ENCODE measurements at regions not wholly inside any gene's neighbourhood (a gene's known extent, or its start where the extent isn't known, plus 50 kb on each side); places are given as distances from the start of the nearest gene placed in this dataset.

DNA sequence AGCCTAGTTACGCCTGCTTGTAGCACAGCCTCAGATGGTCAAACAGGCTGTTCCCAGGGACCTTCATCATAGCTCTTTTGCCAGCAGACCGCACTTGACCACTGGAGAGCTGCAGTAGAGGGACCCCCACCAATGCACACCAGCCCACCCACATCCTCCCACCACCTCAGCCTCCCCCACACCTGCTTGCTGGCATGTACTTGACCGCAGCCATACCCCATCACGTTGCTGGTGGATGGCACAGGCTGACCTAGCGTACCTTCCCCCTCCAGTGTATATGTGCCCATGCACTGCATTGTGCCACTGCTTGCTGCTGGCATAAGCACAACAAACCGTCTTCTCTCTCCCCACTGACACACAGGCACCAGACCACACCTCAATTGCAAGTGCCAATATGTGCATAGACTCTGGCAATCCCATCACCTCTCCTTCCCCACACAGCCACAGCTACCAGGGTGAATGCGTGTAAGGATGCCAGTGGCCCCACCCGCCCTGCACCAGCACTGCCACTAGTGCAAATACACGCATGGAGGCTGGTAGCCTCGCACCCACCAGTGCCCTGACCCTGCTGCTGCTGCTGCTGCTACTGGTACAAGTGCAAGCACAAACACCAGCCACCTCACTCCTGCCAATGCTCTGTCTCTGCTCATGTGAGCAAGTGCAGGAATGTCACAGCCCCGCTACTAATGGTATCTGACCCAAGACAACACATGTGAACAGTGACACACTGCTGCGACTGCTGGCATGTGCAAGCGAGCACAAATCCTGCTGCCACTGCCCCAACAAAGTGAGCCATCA is 1377.6 kb downstream of the CDH11 start:
- no peak for DNase-seq

DNA sequence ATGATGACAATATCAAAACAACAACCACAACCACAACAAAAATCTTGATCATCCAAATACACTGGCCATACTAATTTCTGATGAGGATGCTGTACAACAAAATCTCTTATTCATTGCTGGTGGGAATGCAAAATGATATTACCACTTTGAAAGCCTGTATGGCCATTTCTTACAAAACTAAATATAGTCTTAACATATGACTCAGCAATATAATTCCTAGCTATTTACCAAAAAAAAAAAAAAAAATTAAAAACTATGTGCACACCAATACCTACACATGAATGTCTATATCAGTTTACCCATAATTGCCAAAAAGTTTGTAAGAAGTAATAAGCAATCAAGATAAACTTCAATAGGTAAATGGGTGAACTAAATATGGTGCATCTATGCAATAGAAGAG is 1379.7 kb downstream of the CDH11 start:
- DNase-seq = no peak

DNA sequence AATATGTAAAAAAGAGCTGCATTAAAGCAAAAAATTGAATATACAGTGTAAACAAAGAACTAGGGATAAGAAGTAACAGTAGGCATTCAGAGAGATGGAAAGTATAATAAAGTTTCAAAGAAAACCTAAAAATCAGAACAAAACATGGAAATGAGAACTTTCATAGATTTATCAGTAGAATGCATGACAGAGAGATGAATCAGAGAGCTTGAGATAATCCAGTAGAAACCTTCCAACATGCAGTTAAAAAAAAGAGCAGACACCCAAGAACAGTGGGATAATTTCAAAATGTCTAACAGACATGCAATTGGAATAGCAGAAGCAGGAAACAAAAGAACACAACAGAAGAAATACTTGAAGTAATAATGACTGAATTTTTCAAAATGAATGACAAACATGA is 1384.2 kb downstream of the CDH11 start:
- no peak for DNase-seq

DNA sequence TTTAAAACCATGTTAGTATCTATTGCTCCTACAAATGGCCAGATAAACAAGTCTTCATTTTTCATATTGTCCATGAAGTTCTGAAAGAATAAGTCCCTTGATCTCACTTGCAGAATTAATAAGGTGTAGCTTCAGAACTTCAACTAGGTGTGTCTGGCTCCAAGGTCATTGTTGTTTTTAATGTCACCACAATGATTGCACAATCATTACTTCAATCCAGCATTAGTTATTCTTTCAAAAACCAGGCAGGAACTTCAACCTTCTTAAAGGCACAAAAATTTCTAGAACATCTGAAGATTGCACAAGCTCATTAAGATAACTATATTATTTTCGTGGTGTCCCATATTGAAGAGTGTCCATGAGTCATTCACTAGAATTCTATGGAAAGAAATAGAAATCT is 1386.4 kb downstream of the CDH11 start:
- no peak for DNase-seq

DNA sequence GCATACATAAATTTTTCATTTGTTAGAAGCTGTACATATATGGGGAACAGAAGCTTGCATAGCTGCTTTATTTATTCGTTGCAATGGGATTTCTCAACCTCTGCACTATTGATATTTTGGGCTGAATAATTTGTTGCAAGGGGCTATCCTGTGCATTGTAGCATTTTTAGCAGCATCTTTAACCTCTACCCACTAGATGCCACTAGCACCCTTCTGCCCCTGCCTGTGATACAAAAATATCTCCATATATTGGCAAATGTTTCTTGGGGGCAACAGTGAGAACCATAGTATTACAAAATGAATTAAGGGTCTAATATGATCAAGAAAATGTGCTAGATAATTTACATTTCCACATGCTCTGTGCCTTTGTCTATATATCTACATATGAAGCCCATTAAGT is 1401.0 kb downstream of the CDH11 start:
- no peak for DNase-seq

DNA sequence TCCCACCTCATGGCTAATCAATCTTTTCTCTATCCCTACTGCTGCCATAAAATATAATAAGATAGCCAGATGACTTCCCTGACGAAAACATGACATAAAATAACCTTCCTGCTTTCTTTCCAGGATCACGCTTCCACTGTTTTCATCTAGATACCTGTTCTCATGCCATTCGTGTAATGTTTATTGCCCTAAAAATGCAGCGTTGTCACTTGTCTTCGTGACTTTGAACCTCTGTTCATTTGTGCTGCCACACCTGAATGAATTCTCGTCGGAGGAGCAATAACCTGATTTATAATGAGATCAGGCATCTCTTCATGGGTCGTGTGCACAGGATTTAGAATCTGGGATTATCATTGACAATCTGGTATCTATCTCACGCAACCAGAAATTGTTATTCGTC is 1401.9 kb downstream of the CDH11 start:
- DNase-seq = no peak

DNA sequence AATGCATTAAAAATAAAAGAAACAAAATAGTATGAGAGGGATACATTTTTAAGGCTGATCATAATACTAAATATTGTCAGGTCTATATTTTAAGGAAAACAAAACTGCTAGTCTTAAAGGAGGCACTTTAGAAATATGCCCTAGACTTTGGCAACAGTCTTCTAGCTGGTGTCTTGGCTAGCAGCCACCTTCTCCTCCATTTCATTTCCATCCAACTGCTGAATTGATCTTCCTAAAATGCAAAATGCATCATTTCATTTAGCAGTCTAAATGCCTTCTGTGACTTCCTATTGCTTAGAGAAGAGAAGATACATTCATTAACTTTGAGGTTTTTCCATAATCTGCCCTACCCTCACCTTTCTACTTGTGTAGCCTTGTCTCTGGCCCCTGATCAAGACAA is 1404.1 kb downstream of the CDH11 start:
- DNase-seq = no peak

DNA sequence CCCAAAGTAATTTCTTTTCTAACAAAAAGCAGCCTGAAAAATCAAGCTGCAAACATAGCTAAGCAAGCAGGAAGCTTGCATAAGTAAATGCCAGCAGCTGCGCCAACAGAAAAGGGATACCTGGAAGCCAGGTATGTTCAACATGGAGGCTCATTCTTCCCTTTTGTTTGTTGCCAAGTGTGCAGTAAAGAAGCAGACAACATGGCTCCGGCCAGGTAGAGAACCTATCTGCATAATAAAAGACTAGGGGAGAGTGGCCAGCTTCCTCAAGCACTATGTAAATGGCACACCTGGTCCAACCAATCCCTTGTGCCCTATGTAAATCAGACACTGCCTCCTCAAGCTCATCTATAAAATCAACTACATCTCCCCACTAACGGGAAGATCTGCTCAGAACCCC is 1407.0 kb downstream of the CDH11 start:
- no peak for DNase-seq

DNA sequence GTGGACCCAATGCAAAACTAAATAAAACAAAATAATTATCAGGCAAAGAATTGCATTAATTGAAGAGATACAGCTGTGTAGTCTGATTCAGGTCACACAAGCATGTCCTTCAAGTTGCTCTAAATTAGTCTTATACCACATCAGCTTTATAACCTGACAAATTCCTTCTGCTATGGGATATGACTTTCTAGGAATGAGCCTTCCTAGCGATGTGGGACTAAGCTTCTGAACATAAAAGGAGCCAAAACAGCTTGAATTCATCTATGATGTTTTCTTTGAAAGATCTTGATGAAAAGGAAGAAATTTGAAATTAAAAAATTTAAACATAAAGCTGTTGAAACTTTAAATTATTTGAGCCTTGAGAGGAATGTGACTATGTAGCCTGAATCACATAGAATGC is 1409.1 kb downstream of the CDH11 start:
- DNase-seq = no peak

DNA sequence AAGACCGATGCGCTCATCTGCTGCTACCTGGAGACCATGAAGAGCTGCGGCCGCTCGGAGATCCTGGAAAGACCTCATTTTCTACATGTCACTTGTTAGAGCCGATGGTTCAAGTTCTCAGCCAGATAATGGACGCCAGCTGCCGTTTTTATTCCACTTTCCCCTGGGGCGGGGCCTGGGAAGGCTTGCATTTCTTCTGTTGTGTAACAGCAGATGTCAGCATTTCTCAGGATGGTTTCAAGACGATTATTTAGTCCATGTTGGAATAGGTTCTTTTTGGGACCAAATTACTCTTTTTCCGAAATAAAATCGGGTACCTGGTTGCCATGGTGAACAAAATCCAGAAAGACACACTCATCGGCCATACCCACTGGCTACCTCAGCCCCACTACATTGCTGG is 1418.3 kb downstream of the CDH11 start:
- no peak for DNase-seq

DNA sequence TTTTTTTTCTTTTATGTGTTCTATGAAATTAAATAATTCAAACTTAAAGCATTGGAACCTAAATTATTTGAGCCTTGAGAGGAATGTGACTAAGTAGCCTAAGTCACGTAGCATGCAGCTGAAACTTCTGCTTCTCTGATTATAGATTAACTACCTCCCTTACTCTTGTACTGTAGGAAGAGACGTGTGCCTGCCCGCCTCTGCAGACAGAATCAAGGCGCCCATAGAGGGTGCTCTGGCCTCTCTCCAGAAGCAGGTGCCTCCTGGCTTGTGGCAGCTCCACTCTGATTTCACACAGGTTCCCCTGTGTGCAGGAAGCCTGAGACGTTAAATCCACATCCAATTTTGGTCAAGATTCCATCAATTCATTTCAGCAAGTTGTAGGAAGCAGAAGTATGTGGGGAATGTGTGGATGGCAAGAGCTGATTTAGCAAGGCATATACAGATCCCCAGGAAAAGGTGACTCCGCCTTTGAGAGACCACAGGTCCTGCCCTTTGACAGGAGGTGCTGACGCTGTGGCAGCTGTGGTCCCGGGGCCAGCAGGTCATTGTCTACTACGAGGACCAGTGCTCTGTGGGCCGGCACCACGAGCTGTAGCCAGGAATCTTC is 1418.8 kb downstream of the CDH11 start:
- DNase-seq = no peak

DNA sequence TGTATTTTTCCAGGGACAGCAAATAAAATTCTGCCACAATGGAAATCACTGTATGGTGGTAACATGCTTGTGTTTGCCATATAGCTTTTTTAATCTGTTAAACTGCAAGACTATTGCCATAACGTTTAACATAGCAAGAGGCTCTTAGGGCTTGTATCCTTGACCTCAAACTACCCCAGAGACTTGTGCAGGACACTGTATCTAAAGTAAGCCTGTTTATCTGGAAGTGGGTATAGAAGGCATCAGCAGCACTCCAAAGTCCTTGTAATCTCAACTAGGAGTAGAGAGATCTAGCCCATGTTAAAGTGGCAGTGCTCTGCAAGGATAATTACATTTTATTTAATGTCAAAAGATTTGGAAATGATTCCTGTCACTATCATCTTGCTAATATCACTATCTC is 1424.1 kb downstream of the CDH11 start:
- no peak for DNase-seq

DNA sequence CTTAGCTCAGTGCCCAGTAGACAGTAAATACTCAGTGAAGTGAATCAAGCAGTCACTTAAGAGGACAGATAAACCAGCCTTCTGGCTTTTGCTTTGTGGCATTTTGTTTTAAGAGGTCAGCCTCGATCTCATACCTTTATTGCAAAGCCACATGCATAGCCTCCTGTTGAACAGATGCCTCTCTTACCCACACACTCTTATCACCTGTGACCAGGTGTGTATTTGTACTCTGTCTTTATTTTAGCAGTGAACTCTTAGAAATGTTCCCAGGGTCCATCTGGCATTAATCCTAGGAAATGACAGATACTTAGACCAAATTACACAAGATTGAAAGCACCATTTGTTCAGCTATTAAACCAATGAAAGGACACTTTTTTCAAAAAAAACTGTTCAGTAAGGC is 1426.5 kb downstream of the CDH11 start:
- DNase-seq = no peak

DNA sequence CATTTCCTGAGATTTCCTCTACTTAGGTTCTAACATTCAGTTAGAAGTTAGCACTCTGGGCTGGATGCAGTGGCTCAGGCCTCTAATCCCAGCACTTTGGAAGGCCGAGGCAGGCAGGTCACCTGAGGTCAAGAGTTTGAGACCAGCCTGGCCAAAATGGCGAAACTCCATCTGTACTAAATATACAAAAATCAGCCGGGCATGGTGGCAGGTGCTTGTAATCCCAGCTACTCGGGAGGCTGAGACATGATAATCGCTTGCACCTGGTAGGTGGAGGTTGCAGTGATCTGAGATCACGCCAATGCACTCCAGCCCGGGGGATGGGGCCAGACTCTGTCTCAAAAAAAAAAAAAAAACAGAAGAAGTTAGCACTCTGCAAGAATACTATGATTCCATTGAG is 1430.9 kb downstream of the CDH11 start:
- DNase-seq = no peak

DNA sequence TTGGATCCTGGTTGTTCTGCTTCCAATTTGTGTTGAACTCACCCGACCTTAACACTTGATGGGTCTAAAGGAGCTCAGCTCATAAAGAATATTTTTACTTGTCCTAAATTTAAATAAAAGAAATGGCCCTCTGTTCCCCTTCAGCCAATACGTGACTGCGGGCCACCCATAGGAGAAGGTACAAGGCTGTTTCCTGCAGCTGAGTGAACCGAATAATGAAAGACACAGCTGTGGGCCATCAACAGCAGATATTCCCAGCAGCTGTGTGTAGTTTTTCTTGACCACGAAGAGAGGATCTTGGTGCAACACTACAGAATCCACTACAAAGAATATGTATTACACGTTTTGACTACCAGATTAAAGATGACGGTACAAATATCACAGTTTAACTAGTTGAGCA is 1431.6 kb downstream of the CDH11 start:
- DNase-seq = no peak

DNA sequence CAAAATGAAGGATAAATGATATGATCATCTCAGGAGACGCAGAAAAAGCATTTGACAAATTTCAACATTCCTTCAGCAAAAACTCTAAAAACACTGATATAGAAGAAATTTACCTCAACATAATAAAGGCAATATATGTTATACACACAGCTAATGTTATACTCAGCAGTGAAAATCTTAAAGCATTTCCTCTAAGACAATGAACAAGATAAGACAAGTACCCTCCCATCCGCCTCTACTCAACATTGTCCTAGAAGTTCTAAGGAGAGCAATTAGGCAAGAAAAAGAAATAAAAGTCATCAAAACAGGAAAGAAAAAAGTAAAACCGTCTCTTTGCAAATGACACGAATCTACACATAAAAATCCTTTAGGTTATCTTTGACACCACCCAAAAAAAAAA is 1432.8 kb downstream of the CDH11 start:
- DNase-seq = no peak

DNA sequence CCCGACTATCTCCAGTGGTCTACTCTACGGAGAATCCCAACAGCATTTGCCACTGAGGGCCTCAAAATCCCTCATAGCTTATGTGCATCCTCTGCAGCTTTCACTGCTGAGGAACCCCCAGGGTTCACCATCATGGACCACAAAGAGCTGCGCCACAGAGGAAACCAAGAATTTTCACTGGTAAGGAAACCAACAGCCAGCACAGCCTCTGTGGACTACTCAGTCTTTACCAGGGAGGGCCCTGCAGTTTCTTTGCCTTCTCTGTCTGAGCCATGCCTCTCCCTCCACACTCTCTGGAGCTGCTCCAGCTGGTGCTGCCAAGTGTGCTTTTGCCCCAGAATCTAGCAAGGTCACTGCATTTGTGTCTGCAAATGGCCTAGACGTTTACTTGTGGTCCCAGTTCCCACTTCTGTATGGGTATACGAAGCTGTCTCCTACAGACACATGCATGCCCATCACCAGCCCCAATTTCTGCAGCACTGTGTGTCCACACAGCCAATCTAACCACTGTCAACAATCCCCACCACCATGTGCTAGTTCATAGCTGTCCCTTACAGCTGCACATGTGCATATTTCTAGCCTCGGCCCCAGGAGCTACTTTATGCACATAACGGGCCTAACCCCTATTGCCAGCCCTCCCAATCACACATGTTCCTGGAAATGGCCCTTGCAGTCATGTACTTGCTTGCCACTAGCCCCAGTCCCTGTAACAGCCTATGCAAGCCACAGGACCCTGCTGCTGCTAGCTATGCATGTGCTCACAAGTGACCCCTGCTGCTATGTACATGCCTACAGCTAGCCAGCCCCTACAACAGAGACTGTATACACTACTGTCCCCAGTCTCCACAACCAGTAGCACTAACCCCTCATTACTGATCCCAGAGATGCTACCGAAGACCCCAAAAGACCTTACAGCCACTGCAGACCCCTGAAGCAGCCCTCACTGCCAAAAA is 1437.4 kb downstream of the CDH11 start:
- DNase-seq = no peak

DNA sequence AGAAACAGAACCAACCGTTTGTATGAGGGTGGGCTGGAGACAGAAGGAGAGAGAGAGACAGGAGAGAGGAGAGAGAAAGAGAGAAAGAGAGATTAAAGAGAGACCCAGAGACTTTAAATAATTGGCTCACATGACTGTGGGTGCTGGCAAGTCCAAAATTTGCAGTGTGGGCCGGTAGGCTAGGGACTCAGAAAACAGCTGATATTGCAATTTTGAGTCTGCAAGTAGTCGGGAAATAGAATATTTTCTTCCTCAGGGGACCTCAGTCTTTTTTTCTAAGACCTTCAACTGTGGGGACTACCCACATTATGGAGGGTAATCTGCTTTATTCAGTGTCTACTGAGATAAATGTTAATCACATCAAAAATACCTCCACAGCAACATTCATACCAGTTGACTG is 1439.0 kb downstream of the CDH11 start:
- no peak for DNase-seq

DNA sequence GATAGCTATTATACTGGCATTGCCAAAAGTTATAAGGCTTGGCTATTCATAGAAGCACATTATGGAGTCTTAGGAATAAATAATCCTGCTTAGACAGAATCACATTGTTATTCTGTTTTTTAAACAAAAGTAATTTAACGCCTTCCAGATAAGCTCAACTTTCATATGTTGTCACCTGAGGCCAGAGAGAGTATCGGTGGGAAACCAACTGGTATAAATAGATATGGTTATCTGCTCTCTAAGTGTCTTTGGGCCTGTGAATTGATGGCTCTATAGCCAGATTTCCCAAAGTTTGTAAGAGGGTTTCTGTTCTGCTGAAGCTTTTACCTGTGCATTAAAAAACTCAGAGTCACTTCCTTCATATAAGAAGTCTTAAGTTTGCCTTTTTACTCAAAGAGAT is 1449.4 kb downstream of the CDH11 start:
- no peak for DNase-seq

DNA sequence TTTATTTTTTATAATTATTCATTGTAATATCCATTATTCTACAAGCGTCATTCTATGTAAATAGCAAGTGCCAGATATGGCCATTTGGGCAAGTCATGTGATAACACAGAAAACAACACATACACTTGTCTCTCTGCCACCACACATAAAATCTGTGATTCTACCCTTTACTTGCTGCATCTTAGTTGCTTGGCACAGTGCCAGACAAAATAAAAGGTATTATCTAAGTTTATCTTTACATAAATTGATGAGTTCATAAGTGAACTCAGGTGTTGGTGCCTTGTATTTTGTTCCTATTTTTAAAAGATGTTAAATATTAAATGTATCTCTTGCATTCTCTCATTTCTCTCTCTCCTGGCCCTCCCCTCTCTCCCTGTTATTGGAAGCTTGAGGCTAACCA is 1458.7 kb downstream of the CDH11 start:
- no peak for DNase-seq

DNA sequence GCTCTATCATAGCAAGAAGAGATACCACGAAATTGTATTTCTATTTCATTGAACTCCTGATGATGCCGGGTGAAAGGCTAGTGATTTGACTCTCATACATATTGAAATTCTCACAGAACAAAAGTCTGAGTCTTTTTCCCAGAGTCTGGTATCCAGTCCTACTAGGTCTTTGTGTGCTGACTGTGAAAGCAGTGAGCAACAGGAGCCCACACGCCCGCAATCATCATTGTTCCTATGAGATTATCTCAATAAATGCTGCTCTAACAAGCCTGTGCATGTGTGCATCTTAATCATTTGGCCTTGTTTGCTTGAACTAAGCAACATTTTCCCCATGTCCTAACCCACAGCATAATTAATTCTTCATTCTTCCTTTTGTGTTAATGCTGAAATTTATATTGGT is 1466.0 kb downstream of the CDH11 start:
- DNase-seq = no peak

DNA sequence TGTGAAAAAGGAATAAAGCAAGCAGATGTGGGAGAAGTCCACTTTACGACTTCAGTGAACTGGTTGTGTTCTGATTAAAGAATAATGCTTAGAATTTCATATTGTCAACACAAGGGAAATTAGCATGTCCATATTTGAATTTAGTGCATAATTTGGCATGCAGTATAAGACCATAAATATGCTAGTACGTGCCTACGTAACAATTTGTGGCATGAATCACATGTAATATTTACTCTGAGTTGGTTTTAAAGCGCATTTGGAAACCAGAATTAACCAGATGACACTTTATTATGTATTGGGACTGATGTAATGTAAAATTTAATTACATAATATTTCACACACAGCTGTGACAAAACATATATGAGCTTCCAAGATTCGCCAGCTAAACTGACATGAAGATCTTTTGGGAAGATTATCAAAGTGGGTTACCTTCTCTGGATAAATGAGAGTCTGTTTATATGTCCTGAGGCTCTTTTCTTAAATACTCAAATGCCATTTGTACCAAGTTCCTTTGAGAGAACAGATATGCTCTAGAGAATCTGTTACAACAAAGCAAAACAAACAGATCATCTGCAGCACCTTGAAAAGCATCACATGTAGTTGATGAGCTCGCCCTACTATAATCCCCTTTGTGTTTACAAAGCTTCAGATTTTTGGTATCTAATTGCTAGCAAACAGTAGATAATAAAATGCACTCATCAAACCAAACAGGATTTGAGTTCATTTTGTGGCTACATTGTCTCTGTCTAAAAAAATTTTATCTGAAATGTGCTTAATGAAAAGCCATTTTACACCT is 1468.6 kb downstream of the CDH11 start:
- no peak for DNase-seq

DNA sequence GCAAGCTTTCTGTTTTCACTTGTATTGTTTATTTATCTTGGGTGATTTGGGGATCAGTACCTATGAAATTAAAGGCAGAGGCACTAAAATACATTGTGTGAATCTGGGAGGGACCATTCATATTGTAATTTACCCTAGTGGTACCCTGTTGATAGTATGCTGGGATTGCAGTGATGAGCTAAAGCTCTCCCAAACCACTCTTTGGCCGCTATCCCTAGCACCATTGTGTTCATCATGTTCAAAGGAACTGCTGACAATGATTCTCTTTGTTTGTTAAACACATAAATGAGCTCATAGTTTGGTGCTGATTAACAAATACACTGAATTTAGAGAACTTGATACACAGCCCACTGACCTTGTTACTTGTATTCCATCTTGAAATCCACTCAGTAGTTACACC is 1469.8 kb downstream of the CDH11 start:
- DNase-seq = no peak

Measured in 8988T (cell line).